ENCODE measurements at regions not wholly inside any gene's neighbourhood (a gene's known extent, or its start where the extent isn't known, plus 50 kb on each side); places are given as distances from the start of the nearest gene placed in this dataset.

DNA sequence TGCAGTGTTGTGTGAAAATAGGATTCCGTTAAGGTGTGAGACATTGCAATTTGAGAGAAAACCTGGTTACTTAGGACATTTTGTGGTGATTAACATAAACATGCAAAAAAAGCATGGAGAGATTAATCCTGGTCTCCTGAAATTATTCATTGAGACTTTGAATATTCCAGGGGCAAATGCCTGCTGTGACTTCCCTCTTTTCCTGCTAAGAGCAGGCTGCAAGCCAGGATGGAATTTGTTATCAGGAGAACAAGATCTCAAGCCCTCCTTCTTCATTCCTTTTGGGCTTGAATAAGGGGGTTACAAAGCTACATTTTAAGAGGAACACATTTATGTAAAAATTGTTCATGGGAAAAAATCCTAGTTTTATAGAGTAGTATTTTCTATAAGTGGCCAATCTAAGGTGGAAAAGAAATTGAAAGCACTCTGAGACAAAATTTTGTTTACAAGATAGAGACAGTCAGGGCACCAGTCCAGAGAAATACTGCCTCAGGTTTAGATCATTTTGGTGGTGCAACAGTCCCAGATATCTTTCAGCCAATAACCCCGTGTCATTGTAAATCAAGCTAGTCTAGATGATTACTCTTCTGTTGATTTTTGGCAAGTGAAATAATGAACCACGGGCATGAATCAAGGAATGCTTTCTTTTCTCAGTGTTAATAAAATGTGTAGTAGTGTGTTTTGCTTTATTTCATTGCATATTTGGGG lies 1528.3 kb upstream of the AGA start:
- no peak for DNase-seq (ENCODE audit: low read depth)

DNA sequence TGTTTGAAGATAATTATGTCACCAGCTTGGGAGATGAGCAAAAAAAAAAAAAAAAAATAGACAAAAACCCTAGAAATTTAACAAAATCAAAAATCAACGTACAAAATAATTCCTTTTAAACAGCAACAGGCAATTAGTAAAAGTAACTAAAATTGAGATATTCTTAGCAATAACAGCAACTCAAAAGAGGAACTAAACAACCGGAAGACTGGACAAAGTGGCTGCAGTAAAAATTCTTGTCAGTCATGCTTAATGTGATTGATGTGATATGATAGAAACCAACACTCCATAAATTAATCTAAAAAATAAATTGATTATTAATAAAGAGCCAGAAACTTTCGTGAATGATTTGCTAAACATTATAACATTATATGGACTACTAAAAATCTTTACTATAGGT lies 1534.6 kb upstream of the AGA start:
- no peak overlapping the region for H3K4me3 ChIP-seq (ENCODE audit: low read length)
- TF ChIP-seq, protein P1, sequence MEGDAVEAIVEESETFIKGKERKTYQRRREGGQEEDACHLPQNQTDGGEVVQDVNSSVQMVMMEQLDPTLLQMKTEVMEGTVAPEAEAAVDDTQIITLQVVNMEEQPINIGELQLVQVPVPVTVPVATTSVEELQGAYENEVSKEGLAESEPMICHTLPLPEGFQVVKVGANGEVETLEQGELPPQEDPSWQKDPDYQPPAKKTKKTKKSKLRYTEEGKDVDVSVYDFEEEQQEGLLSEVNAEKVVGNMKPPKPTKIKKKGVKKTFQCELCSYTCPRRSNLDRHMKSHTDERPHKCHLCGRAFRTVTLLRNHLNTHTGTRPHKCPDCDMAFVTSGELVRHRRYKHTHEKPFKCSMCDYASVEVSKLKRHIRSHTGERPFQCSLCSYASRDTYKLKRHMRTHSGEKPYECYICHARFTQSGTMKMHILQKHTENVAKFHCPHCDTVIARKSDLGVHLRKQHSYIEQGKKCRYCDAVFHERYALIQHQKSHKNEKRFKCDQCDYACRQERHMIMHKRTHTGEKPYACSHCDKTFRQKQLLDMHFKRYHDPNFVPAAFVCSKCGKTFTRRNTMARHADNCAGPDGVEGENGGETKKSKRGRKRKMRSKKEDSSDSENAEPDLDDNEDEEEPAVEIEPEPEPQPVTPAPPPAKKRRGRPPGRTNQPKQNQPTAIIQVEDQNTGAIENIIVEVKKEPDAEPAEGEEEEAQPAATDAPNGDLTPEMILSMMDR (conservative IDR thresholded peaks at IDR 0.05; ENCODE audit: low read length), result no peak
- no peak for DNase-seq (ENCODE audit: low read depth)

More for the DNA sequence above, 1528.3 kb upstream of the AGA start:
- TF ChIP-seq, protein P1 (conservative IDR thresholded peaks at IDR 0.05; ENCODE audit: low read length), result no peak
- no peak overlapping the region for H3K4me3 ChIP-seq (ENCODE audit: low read length)

DNA sequence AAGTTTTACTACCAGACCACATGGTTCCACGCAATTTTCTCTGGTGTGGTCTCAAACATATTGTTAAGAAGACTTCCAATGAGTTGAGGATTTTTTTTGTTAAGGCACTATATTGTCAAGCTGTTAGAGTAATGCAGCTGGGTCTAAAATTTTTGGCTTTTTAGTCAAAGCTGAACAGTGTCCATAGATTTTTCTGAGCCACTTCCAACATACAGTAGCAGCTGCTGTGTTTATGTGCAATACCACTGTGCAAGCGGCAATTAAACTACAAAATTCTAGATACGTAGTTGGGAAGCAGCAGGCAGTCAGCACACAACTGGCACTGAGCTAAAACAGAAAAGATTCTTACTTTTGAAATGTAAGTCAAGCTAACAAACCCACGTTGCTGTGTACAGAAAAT lies 1551.1 kb upstream of the AGA start:
- DNase-seq (ENCODE audit: low read depth), result no peak
- TF ChIP-seq, protein P1 (conservative IDR thresholded peaks at IDR 0.05; ENCODE audit: low read length), result no peak
- H3K4me3 ChIP-seq (ENCODE audit: low read length), result no peak overlapping the region

DNA sequence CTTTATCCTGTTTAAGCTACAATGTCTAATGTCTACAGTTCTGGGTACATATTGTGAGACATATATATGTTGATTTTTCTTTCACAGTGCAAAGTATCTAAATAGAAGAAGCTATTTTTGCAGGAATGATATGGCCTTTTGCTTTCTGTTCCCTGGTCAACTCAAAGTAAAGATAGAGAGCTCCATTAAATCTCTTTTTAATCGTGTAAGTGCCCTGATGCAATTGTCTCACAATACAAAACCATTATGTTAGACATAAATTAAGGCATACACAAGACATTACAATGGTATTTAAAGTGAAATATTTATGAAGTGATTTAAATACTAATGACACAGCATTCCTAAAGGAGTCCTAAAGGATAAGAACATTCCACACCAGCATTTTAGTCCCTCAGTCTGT lies 1559.7 kb upstream of the AGA start:
- TF ChIP-seq, protein P1 (conservative IDR thresholded peaks at IDR 0.05; ENCODE audit: low read length), result no peak
- DNase-seq (ENCODE audit: low read depth), result no peak
- H3K4me3 ChIP-seq (ENCODE audit: low read length), result no peak overlapping the region

DNA sequence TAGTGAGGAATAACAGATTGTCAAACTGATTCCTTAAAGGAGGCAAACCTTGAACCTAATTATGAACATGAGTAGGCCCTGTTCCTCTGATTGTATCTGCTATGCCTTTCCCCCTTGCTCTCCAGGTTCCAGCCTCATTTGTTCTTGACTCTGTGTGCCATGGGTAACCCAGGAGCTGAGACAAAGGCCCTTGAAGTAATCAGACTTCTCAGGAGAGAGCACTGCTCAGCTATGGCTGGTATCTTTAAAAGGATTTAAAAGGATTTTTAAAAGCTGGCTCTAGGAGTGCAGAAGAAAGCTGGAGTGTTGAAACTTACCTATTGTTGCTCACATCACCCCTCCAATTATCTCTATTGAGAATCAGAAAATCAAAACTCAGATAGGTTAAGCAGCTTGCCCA lies 1565.5 kb upstream of the AGA start:
- TF ChIP-seq, protein P1 (conservative IDR thresholded peaks at IDR 0.05; ENCODE audit: low read length), result no peak
- no peak for DNase-seq (ENCODE audit: low read depth)
- H3K4me3 ChIP-seq (ENCODE audit: low read length), result no peak overlapping the region

DNA sequence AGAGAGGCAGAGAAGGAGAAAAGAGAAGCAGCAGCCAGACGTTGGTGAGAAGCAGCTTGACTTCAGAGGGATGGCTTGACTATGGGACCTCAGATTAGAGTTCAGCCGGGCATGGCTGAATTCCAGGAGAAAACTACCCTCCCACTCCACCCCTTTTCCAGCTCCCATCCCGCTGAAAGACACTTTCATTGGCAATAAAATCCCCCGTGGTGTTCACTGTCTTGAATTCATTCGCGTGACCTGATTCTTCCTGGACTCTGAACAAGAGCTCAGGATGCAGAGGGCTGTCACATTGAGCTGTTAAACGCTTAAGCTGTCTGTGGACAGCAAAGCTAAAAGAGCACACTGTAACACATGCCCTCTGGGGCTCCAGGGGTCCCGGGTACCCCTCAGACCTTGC lies 1575.3 kb upstream of the AGA start:
- no peak overlapping the region for H3K4me3 ChIP-seq (ENCODE audit: low read length)
- no peak for DNase-seq (ENCODE audit: low read depth)
- TF ChIP-seq, protein P1 (conservative IDR thresholded peaks at IDR 0.05; ENCODE audit: low read length), result no peak

DNA sequence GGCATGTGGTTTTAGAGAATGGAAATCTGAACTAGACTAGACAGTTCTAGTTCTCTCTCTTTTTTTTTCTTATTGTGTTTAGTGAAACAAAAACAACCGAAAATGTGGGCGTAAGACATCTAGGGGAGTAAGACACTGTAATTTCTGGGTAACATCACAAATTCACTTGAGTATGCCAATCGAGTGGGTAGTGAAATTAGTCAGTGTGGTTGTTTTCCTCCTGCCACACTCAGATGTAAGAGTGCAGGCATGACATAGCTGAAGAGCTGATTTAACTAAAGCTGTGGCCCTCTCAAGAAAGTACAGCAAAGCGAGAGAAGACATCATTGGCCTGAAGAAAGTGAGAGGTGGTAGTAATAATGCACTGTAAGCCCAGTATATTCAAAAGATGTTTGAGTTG lies 1585.3 kb upstream of the AGA start:
- no peak overlapping the region for H3K4me3 ChIP-seq (ENCODE audit: low read length)
- TF ChIP-seq, protein P1 (conservative IDR thresholded peaks at IDR 0.05; ENCODE audit: low read length), result no peak
- no peak for DNase-seq (ENCODE audit: low read depth)
